ENCODE measurements at regions not wholly inside any gene's neighbourhood (a gene's known extent, or its start where the extent isn't known, plus 50 kb on each side); places are given as distances from the start of the nearest gene placed in this dataset.

- DNase-seq (ENCODE audit: low spot score in 2 of 2): peak in 1 of 2 donors; percentile 39
- WGBS, 2 donors: 45 to 90% methylated on average over 2 of the region's 2 CpGs
- no peak overlapping the region for H3K4me3 ChIP-seq (ENCODE audit: low read depth, poor library complexity, severe bottlenecking)
- intact Hi-C loops (cut with DNase I; ENCODE audit: low total_unique reads): no loop called here
- TF ChIP-seq CTCF (IDR thresholded peaks at IDR 0.05) (no peak), POLR2A (IDR thresholded peaks at IDR 0.05) (no peak)
These were observed 93.4 kb upstream of the ESRRB start for GRCh38 chr14:76282581-76282980.

- WGBS, 2 donors: 51 to 78% methylated on average over 1 of the region's 1 CpG
- no peak for DNase-seq (ENCODE audit: low spot score in 2 of 2)
- intact Hi-C loops (cut with DNase I; ENCODE audit: low total_unique reads): no loop called here
- TF ChIP-seq POLR2A (IDR thresholded peaks at IDR 0.05) (no peak), CTCF (IDR thresholded peaks at IDR 0.05) (no peak)
- H3K4me3 ChIP-seq (ENCODE audit: low read depth, poor library complexity, severe bottlenecking): no peak overlapping the region
These were observed 88.9 kb upstream of the ESRRB start for GRCh38 chr14:76287063-76287462.

- DNase-seq (ENCODE audit: low spot score in 2 of 2): no peak
- intact Hi-C loops (cut with DNase I; ENCODE audit: low total_unique reads): no loop called here
- TF ChIP-seq CTCF (IDR thresholded peaks at IDR 0.05) (no peak), POLR2A (IDR thresholded peaks at IDR 0.05) (no peak)
- 83 to 89% methylated on average over 4 of the region's 4 CpGs for WGBS, 2 donors
- no peak overlapping the region for H3K4me3 ChIP-seq (ENCODE audit: low read depth, poor library complexity, severe bottlenecking)
These were observed 86.7 kb upstream of the ESRRB start for GRCh38 chr14:76289276-76289675.

- intact Hi-C loops (cut with DNase I; ENCODE audit: low total_unique reads): no loop called here
- TF ChIP-seq CTCF (IDR thresholded peaks at IDR 0.05) (no peak), POLR2A (IDR thresholded peaks at IDR 0.05) (no peak)
These were observed 83.4 kb upstream of the ESRRB start for GRCh38 chr14:76292561-76292960.

GRCh38 chr14:76293221-76293620, 82.7 kb upstream of the ESRRB start:
- H3K4me3 ChIP-seq (ENCODE audit: low read depth, poor library complexity, severe bottlenecking): no peak overlapping the region
- DNase-seq (ENCODE audit: low spot score in 2 of 2): peak in 1 of 2 donors; percentile 46
- WGBS, 2 donors: 76 to 84% methylated on average over 3 of the region's 3 CpGs
- intact Hi-C loops (cut with DNase I; ENCODE audit: low total_unique reads): no loop called here
- TF ChIP-seq POLR2A (IDR thresholded peaks at IDR 0.05): no peak
- no peak for TF ChIP-seq CTCF (IDR thresholded peaks at IDR 0.05)

More at GRCh38 chr14:76292561-76292960, 83.4 kb upstream of the ESRRB start:
- WGBS, 2 donors: 88 to 90% methylated on average over 10 of the region's 10 CpGs
- peak in 1 of 2 donors; percentile 42 for DNase-seq (ENCODE audit: low spot score in 2 of 2)
- no peak overlapping the region for H3K4me3 ChIP-seq (ENCODE audit: low read depth, poor library complexity, severe bottlenecking)

- no peak overlapping the region for H3K4me3 ChIP-seq (ENCODE audit: low read depth, poor library complexity, severe bottlenecking)
- no peak for TF ChIP-seq CTCF (IDR thresholded peaks at IDR 0.05)
- peak in 1 of 2 donors; percentile 32 for DNase-seq (ENCODE audit: low spot score in 2 of 2)
- intact Hi-C loops (cut with DNase I; ENCODE audit: low total_unique reads): no loop called here
- 70 to 80% methylated on average over 3 of the region's 3 CpGs for WGBS, 2 donors
These were observed 82.0 kb upstream of the ESRRB start for GRCh38 chr14:76293923-76294322.

All from lower leg skin (tissue), 4 donors.